MM.1S (cell line): ENCODE measurements at regions not wholly inside any gene's neighbourhood (a gene's known extent, or its start where the extent isn't known, plus 50 kb on each side); places are given as distances from the start of the nearest gene placed in this dataset.

Source experiments
- DNase-seq: peaks from one replicate; pipeline ENCODE4 v3.0.0-alpha.2; 2015
- H2AFZ ChIP-seq: fragments of 300-600 bp; sonication (generic); 2 replicates; pipeline ENCODE4 v1.6.0; 2016; ENCODE audit warnings: antibody characterized with exemption, low read length
- H3F3A ChIP-seq: fragments of 300-600 bp; sonication (generic); 2 replicates; pipeline ENCODE4 v1.6.1; 2016; ENCODE audit warnings: mild to moderate bottlenecking, antibody characterized with exemption, low read length, moderate library complexity, mixed read lengths; ENCODE audit not compliant: insufficient read depth
- H3K27ac ChIP-seq: fragments of 300-600 bp; sonication (generic); 2 replicates; pipeline ENCODE4 v1.5.1; 2016; ENCODE audit warnings: mild to moderate bottlenecking, low read length
- H3K27me3 ChIP-seq: fragments of 300-600 bp; sonication (generic); replicated peaks from 2 replicates; pipeline ENCODE4 v1.6.0; 2016; ENCODE audit warnings: low read length; ENCODE audit not compliant: insufficient read depth
- H3K36me3 ChIP-seq: fragments of 300-600 bp; sonication (generic); replicated peaks from 2 replicates; pipeline ENCODE4 v1.6.1; 2016; ENCODE audit warnings: mild to moderate bottlenecking, low read length, mixed read lengths; ENCODE audit not compliant: insufficient read depth
- H3K4me1 ChIP-seq: fragments of 300-600 bp; sonication (generic); 2 replicates; pipeline ENCODE4 v1.6.1; 2016; ENCODE audit warnings: low read length, mixed read lengths
- H3K4me2 ChIP-seq: fragments of 300-600 bp; sonication (generic); 2 replicates; pipeline ENCODE4 v1.6.0; 2016; ENCODE audit warnings: low read depth, low read length
- H3K4me3 ChIP-seq: fragments of 300-600 bp; sonication (generic); 2 replicates; pipeline ENCODE4 v1.5.1; 2016; ENCODE audit warnings: low read length, mixed read lengths
- H3K79me2 ChIP-seq: fragments of 300-600 bp; sonication (generic); 2 replicates; pipeline ENCODE4 v1.6.1; 2016; ENCODE audit warnings: mixed run types, low read length, mixed read lengths
- H3K9ac ChIP-seq: fragments of 300-600 bp; sonication (generic); 2 replicates; pipeline ENCODE4 v1.6.1; 2016; ENCODE audit warnings: low read length, mixed read lengths
- H3K9me2 ChIP-seq: fragments of 300-600 bp; sonication (generic); replicated peaks from 2 replicates; pipeline ENCODE4 v1.6.1; 2016; ENCODE audit warnings: mild to moderate bottlenecking, low read length, mixed read lengths; ENCODE audit not compliant: insufficient read depth
- H3K9me3 ChIP-seq: fragments of 300-600 bp; sonication (generic); replicated peaks from 2 replicates; pipeline ENCODE4 v1.6.1; 2016; ENCODE audit warnings: mild to moderate bottlenecking, low read length, mixed read lengths; ENCODE audit not compliant: insufficient read depth
- H4K20me1 ChIP-seq: fragments of 300-600 bp; sonication (generic); 2 replicates; pipeline ENCODE4 v1.6.1; 2016; ENCODE audit warnings: mild to moderate bottlenecking, low read length, moderate library complexity, mixed read lengths; ENCODE audit not compliant: insufficient read depth
- CTCF ChIP-seq: fragments of 300-600 bp; sonication (generic); IDR thresholded peaks from 2 replicates; pipeline ENCODE4 v1.5.1; 2016; ENCODE audit warnings: antibody characterized with exemption, low read length, mixed read lengths
- EZH2 ChIP-seq: fragments of 300-600 bp; sonication (generic); optimal IDR thresholded peaks from 2 replicates; pipeline ENCODE3; 2017; ENCODE audit warnings: low read depth, mild to moderate bottlenecking, antibody characterized with exemption, low read length, mixed read lengths
- EZH2phosphoT487 ChIP-seq: fragments of 300-600 bp; sonication (generic); IDR thresholded peaks from 2 replicates; pipeline ENCODE4 v1.6.1; 2018; ENCODE audit warnings: antibody characterized with exemption, low read length

GRCh38 chr11:16632295-16633200 is 105.9 kb upstream of the C11orf58 start:
- Histone ChIP-seq H4K20me1 (no peaks in the 10 kb centered on the region), H3F3A (no peaks in the 10 kb centered on the region), H3K36me3 (no peaks in the 10 kb centered on the region), H3K4me3 (no peak overlapping the region), H3K27ac (no peak overlapping the region), H3K9me2 (no peaks in the 10 kb centered on the region), H3K4me1 (no peaks in the 10 kb centered on the region), H3K4me2 (no peak overlapping the region), H3K9me3 (no peaks in the 10 kb centered on the region), H3K9ac (no peak overlapping the region), H3K27me3 (no peaks in the 10 kb centered on the region), H2AFZ (peak overlapping the region; percentile 33; the same call in 1 of the 2 replicates), H3K79me2 (no peaks in the 10 kb centered on the region)
- peak; percentile 34 for DNase-seq
- TF ChIP-seq CTCF (peak; percentile 45), EZH2phosphoT487 (no peak), EZH2 (no peak)

DNA sequence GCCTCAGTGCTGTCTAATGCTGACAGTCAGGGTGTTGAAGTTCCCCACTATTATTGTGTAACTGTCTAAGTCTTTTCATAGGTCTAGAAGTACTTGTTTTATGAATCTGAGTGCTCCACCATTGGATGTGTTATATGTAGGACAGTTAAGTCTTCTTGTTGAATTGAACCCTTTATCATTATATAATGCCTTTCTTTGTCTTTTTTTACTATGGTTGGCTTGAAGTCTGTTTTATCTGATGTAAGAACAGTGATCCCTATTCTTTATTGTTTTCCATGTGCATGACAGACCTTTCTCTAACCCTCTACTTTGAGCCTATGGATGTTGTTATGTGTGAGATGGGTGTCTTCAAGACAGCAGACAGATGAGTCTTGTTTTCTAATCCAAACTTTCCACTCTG is 107.8 kb upstream of the C11orf58 start:
- Histone ChIP-seq H4K20me1 (no peaks in the 10 kb centered on the region), H3K9ac (no peak overlapping the region), H3K9me3 (no peaks in the 10 kb centered on the region), H3K4me3 (no peak overlapping the region), H3K4me1 (no peaks in the 10 kb centered on the region), H3K9me2 (no peaks in the 10 kb centered on the region), H3F3A (no peaks in the 10 kb centered on the region), H3K79me2 (no peaks in the 10 kb centered on the region), H3K27ac (no peak overlapping the region), H2AFZ (no peak overlapping the region), H3K36me3 (no peaks in the 10 kb centered on the region), H3K4me2 (no peak overlapping the region), H3K27me3 (no peaks in the 10 kb centered on the region)
- DNase-seq, result no peak
- TF ChIP-seq CTCF, result no peak
- no peak for TF ChIP-seq EZH2phosphoT487
- TF ChIP-seq EZH2, result no peak

DNA sequence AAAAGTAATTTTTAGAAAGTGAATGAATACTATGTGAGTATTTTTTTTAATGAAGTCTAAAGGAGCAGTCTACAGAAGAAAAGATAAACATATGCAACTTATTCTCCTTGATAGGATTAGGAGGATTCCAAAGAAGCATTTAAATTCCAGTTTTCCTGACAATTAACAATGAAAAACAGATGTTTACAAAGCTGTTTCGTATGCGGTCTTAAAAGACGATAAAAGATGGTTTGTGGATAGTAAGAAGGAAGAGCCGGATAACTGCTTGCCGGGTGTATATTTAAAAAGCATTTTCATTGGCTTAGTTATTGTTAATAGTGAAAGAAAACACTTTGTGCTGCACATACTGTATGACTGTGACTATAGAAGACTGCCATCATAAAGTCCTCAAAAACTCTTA is 120.0 kb upstream of the C11orf58 start:
- Histone ChIP-seq H2AFZ (no peak overlapping the region), H4K20me1 (no peaks in the 10 kb centered on the region), H3K9me2 (no peaks in the 10 kb centered on the region), H3K4me3 (no peak overlapping the region), H3K9ac (no peak overlapping the region), H3F3A (no peaks in the 10 kb centered on the region), H3K79me2 (no peaks in the 10 kb centered on the region), H3K27ac (no peak overlapping the region), H3K9me3 (no peaks in the 10 kb centered on the region), H3K27me3 (no peaks in the 10 kb centered on the region), H3K4me2 (no peak overlapping the region), H3K4me1 (no peaks in the 10 kb centered on the region), H3K36me3 (no peaks in the 10 kb centered on the region)
- TF ChIP-seq CTCF (no peak), EZH2phosphoT487 (no peak), EZH2 (no peak)
- DNase-seq, result no peak
